HepG2 (cell line): ENCODE measurements at regions not wholly inside any gene's neighbourhood (a gene's known extent, or its start where the extent isn't known, plus 50 kb on each side); places are given as distances from the start of the nearest gene placed in this dataset.

Source experiments
- ATF4 ChIP-seq, 2 experiments: fragments of 450-650 bp in 1 of 2; sonication (generic) in 1 of 2; formaldehyde crosslinking; IDR thresholded peaks; 2 replicates each; pipeline versions ENCODE4 v1.5.0 to v1.8.0; 2020 to 2022; ENCODE audit warnings: mild to moderate bottlenecking in 1 of 2, missing genetic modification reagents in 1 of 2
- CTCF ChIP-seq: sonication (generic); formaldehyde crosslinking; IDR thresholded peaks from 2 replicates; pipeline ENCODE4 v1.5.0; 2020; ENCODE audit warnings: mild to moderate bottlenecking, missing genetic modification reagents, moderate library complexity
- DPF2 ChIP-seq: sonication (generic); formaldehyde crosslinking; IDR thresholded peaks from 2 replicates; pipeline ENCODE4 v1.4.0; 2020; ENCODE audit warnings: mild to moderate bottlenecking, low read depth, missing genetic modification reagents, borderline replicate concordance
- PBX3 ChIP-seq: sonication (generic); formaldehyde crosslinking; IDR thresholded peaks from 2 replicates; pipeline ENCODE4 v1.8.1; 2023; ENCODE audit warnings: missing genetic modification reagents, inconsistent platforms, borderline replicate concordance
- RFX5 ChIP-seq: IDR thresholded peaks from 2 replicates; pipeline ENCODE4 v1.6.1; 2011; ENCODE audit warnings: low read depth, low read length, improper control_type of control experiment
- SP1 ChIP-seq, 2 experiments: fragments of 450-650 bp in 1 of 2; sonication (generic) in 1 of 2; formaldehyde crosslinking in 1 of 2; IDR thresholded peaks; 2 replicates each; pipeline versions ENCODE4 v1.4.0 to v1.6.1; 2016 to 2020; ENCODE audit warnings: missing genetic modification reagents in 1 of 2
- ZKSCAN1 ChIP-seq: fragments of 150-350 bp; IDR thresholded peaks from 2 replicates; pipeline ENCODE4 v1.6.1; 2014; ENCODE audit warnings: low read length
- ZSCAN25 ChIP-seq: sonication (generic); formaldehyde crosslinking; IDR thresholded peaks from 2 replicates; pipeline ENCODE4 v1.8.0; 2022; ENCODE audit warnings: mild to moderate bottlenecking, missing genetic modification reagents

GRCh38 chr10:25766687-25767221 is 167.3 kb upstream of the MYO3A start:
- TF ChIP-seq CTCF (CRISPR knock-in tag): no peak
- TF ChIP-seq RFX5: no peak
- no peak for TF ChIP-seq SP1 (IDR thresholded peaks at IDR 0.05)
- TF ChIP-seq SP1 (CRISPR knock-in tag; IDR thresholded peaks at IDR 0.05): no peak
- no peak for TF ChIP-seq PBX3 (CRISPR knock-in tag)
- no peak for TF ChIP-seq ZSCAN25 (CRISPR knock-in tag)
- no peak for TF ChIP-seq ZKSCAN1
- TF ChIP-seq DPF2 (CRISPR knock-in tag): no peak
- no peak for TF ChIP-seq ATF4 (CRISPR knock-in tag; IDR thresholded peaks at IDR 0.05)
